ENCODE measurements at regions not wholly inside any gene's neighbourhood (a gene's known extent, or its start where the extent isn't known, plus 50 kb on each side); places are given as distances from the start of the nearest gene placed in this dataset.

- no peak for DNase-seq (ENCODE audit: low read depth)
- no peak overlapping the region for H3K4me3 ChIP-seq (ENCODE audit: low read depth, low read length)
- no peak for TF ChIP-seq CTCF (conservative IDR thresholded peaks at IDR 0.05; ENCODE audit: low read depth, low read length)
Observed at GRCh38 chr5:52703321-52703720, 84.4 kb upstream of the ITGA1 start.

GRCh38 chr5:52705720-52706119 is 82.0 kb upstream of the ITGA1 start:
- DNase-seq (ENCODE audit: low read depth) = no peak
- no peak for TF ChIP-seq CTCF (conservative IDR thresholded peaks at IDR 0.05; ENCODE audit: low read depth, low read length)
- no peak overlapping the region for H3K4me3 ChIP-seq (ENCODE audit: low read depth, low read length)

GRCh38 chr5:52706775-52707174 is 80.9 kb upstream of the ITGA1 start:
- no peak for DNase-seq (ENCODE audit: low read depth)
- no peak for TF ChIP-seq CTCF (conservative IDR thresholded peaks at IDR 0.05; ENCODE audit: low read depth, low read length)
- H3K4me3 ChIP-seq (ENCODE audit: low read depth, low read length) = no peak overlapping the region

- DNase-seq (ENCODE audit: low read depth) = no peak
- no peak overlapping the region for H3K4me3 ChIP-seq (ENCODE audit: low read depth, low read length)
- no peak for TF ChIP-seq CTCF (conservative IDR thresholded peaks at IDR 0.05; ENCODE audit: low read depth, low read length)
Observed at GRCh38 chr5:52707616-52708015, 80.1 kb upstream of the ITGA1 start.

GRCh38 chr5:52708463-52708862 is 79.3 kb upstream of the ITGA1 start:
- DNase-seq (ENCODE audit: low read depth) = no peak
- no peak for TF ChIP-seq CTCF (conservative IDR thresholded peaks at IDR 0.05; ENCODE audit: low read depth, low read length)
- no peak overlapping the region for H3K4me3 ChIP-seq (ENCODE audit: low read depth, low read length)

GRCh38 chr5:52709167-52709925 is 78.4 kb upstream of the ITGA1 start:
- no peak for DNase-seq (ENCODE audit: low read depth)
- no peak for TF ChIP-seq CTCF (conservative IDR thresholded peaks at IDR 0.05; ENCODE audit: low read depth, low read length)
- no peak overlapping the region for H3K4me3 ChIP-seq (ENCODE audit: low read depth, low read length)

- H3K4me3 ChIP-seq (ENCODE audit: low read depth, low read length) = no peak overlapping the region
- DNase-seq (ENCODE audit: low read depth) = no peak
- TF ChIP-seq CTCF (conservative IDR thresholded peaks at IDR 0.05; ENCODE audit: low read depth, low read length) = no peak
Observed at GRCh38 chr5:52710310-52710971, 77.3 kb upstream of the ITGA1 start.
